IMR-90 (cell line): ENCODE measurements at regions not wholly inside any gene's neighbourhood (a gene's known extent, or its start where the extent isn't known, plus 50 kb on each side); places are given as distances from the start of the nearest gene placed in this dataset.

Source experiments
- ATAC-seq: fragments of 200-7000 bp; cut with Tn5 transposase; 2 replicates; pipeline ENCODE4 v1.9.1; 2020; ENCODE audit warnings: low read depth, mild to moderate bottlenecking, moderate library complexity
- BruUV-seq: library from RNA; stranded (reverse); fragments of 400-500 nt; replicated peaks from 2 replicates; lab custom pipeline; 2021; lab: Mats Ljungman, UMichigan
- CTCF ChIA-PET: fragments of 300-600 bp; formaldehyde crosslinking; extraction: SDS; loops from one replicate; lab custom pipeline; 2021; ENCODE audit warnings: antibody characterized with exemption; lab: Yijun Ruan, JAX
- POLR2A ChIA-PET: fragments of 300-600 bp; sonication (Branson Sonifier 250); formaldehyde crosslinking; loops from one replicate; lab custom pipeline; 2022; ENCODE audit warnings: antibody characterized with exemption; ENCODE audit not compliant: unreplicated experiment; lab: Charles Lee
- DNase-seq: peaks from one replicate; pipeline ENCODE4 v3.0.0; 2013
- H2AFZ ChIP-seq: replicated peaks from 2 replicates; pipeline ENCODE3; 2013; ENCODE audit warnings: low read length, mild to moderate bottlenecking; ENCODE audit not compliant: poor library complexity
- H2AK5ac ChIP-seq: 2 replicates; pipeline ENCODE4 v1.6.1; 2013; ENCODE audit warnings: low read depth, low read length, inconsistent platforms
- H2AK9ac ChIP-seq: replicated peaks from 2 replicates; pipeline ENCODE3; 2013; ENCODE audit warnings: mild to moderate bottlenecking, low read depth, low read length, moderate library complexity; ENCODE audit not compliant: poor library complexity
- H2BK120ac ChIP-seq: 2 replicates; pipeline ENCODE4 v1.6.1; 2013; ENCODE audit warnings: low read depth, low read length, inconsistent platforms
- H2BK15ac ChIP-seq: 3 replicates; pipeline ENCODE4 v1.6.1; 2013; ENCODE audit warnings: low read depth, low read length, inconsistent platforms
- H2BK20ac ChIP-seq: 2 replicates; pipeline ENCODE4 v1.6.1; 2013; ENCODE audit warnings: low read depth, mild to moderate bottlenecking, inconsistent platforms, low read length, moderate library complexity
- H2BK5ac ChIP-seq: 2 replicates; pipeline ENCODE4 v1.6.1; 2013; ENCODE audit warnings: mild to moderate bottlenecking, low read depth, low read length, inconsistent platforms; ENCODE audit not compliant: poor library complexity, severe bottlenecking
- H3K14ac ChIP-seq: replicated peaks from 2 replicates; pipeline ENCODE4 v1.6.1; 2013; ENCODE audit warnings: low read depth, low read length, inconsistent platforms
- H3K18ac ChIP-seq: 2 replicates; pipeline ENCODE4 v1.6.1; 2013; ENCODE audit warnings: low read depth, low read length, control low read depth
- H3K23ac ChIP-seq: 2 replicates; pipeline ENCODE4 v1.6.1; 2013; ENCODE audit warnings: low read depth, low read length, inconsistent platforms
- H3K27ac ChIP-seq: 2 replicates; pipeline ENCODE4 v1.5.1; 2013; ENCODE audit warnings: mild to moderate bottlenecking, control low read depth, low read length; ENCODE audit not compliant: insufficient read depth
- H3K27me3 ChIP-seq: 2 replicates; pipeline ENCODE4 v1.6.1; 2013; ENCODE audit warnings: low read length; ENCODE audit not compliant: control insufficient read depth, insufficient read depth
- H3K36me3 ChIP-seq: 2 replicates; pipeline ENCODE4 v1.6.1; 2013; ENCODE audit warnings: low read length, mixed read lengths; ENCODE audit not compliant: control insufficient read depth, insufficient read depth
- H3K4ac ChIP-seq: 2 replicates; pipeline ENCODE4 v1.6.1; 2013; ENCODE audit warnings: low read depth, low read length, inconsistent platforms
- H3K4me1 ChIP-seq: 2 replicates; pipeline ENCODE4 v1.6.1; 2013; ENCODE audit warnings: low read length, mixed read lengths; ENCODE audit not compliant: control insufficient read depth, insufficient read depth
- H3K4me2 ChIP-seq: 2 replicates; pipeline ENCODE4 v1.6.1; 2013; ENCODE audit warnings: low read depth, mild to moderate bottlenecking, control low read depth, low read length, moderate library complexity
- H3K4me3 ChIP-seq: 2 replicates; pipeline ENCODE4 v1.5.1; 2013; ENCODE audit warnings: low read depth, mild to moderate bottlenecking, control low read depth, low read length, moderate library complexity; ENCODE audit not compliant: insufficient read depth
- H3K56ac ChIP-seq: 2 replicates; pipeline ENCODE4 v1.6.1; 2013; ENCODE audit warnings: low read length, inconsistent platforms; ENCODE audit not compliant: insufficient read depth; ENCODE audit errors: extremely low read depth
- H3K79me1 ChIP-seq, 2 experiments: 2 replicates each; pipeline ENCODE4 v1.6.1; 2013; ENCODE audit warnings: low read length in 2 of 2, inconsistent platforms in 1 of 2, low read depth in 1 of 2
- H3K9ac ChIP-seq: 2 replicates; pipeline ENCODE4 v1.6.1; 2013; ENCODE audit warnings: low read depth, low read length, control low read depth
- H3K9me1 ChIP-seq: 2 replicates; pipeline ENCODE4 v1.6.1; 2013; ENCODE audit warnings: low read length, inconsistent platforms; ENCODE audit not compliant: insufficient read depth
- H3K9me3 ChIP-seq: 2 replicates; pipeline ENCODE4 v1.6.1; 2013; ENCODE audit warnings: low read length; ENCODE audit not compliant: control insufficient read depth, insufficient read depth
- H4K20me1 ChIP-seq: 2 replicates; pipeline ENCODE4 v1.6.1; 2013; ENCODE audit warnings: low read length, inconsistent platforms; ENCODE audit not compliant: insufficient read depth
- H4K5ac ChIP-seq: 2 replicates; pipeline ENCODE4 v1.6.1; 2013; ENCODE audit warnings: mild to moderate bottlenecking, low read depth, low read length, control low read depth
- H4K8ac ChIP-seq, 2 experiments: 2 replicates each; pipeline ENCODE4 v1.6.1; 2013; ENCODE audit warnings: low read depth in 2 of 2, low read length in 2 of 2, control low read depth in 1 of 2, inconsistent platforms in 1 of 2
- H4K91ac ChIP-seq: 2 replicates; pipeline ENCODE4 v1.6.1; 2013; ENCODE audit warnings: low read depth, low read length, inconsistent platforms; ENCODE audit not compliant: insufficient read depth
- BHLHE40 ChIP-seq: fragments of 150-350 bp; IDR thresholded peaks from 2 replicates; pipeline ENCODE4 v1.6.1; 2016; ENCODE audit warnings: mild to moderate bottlenecking, low read depth, low read length
- CEBPB ChIP-seq: IDR thresholded peaks from 2 replicates; pipeline ENCODE4 v1.6.1; 2012; ENCODE audit warnings: low read depth, low read length, improper control_type of control experiment
- CHD1 ChIP-seq: IDR thresholded peaks from 2 replicates; pipeline ENCODE4 v1.6.1; 2012; ENCODE audit warnings: low read depth, low read length, improper control_type of control experiment
- CTCF ChIP-seq: conservative IDR thresholded peaks from 2 replicates; pipeline ENCODE4 v1.5.1; 2012; ENCODE audit warnings: mild to moderate bottlenecking, low read depth, low read length, improper control_type of control experiment
- ELK1 ChIP-seq: fragments of 150-350 bp; IDR thresholded peaks from 2 replicates; pipeline ENCODE4 v1.6.1; 2016; ENCODE audit warnings: low read depth, mild to moderate bottlenecking, low read length, moderate library complexity, borderline replicate concordance
- FOS ChIP-seq: fragments of 150-350 bp; IDR thresholded peaks from 2 replicates; pipeline ENCODE4 v1.6.1; 2016; ENCODE audit warnings: low read depth, low read length
- MAFK ChIP-seq: IDR thresholded peaks from 2 replicates; pipeline ENCODE4 v1.6.1; 2012; ENCODE audit warnings: low read depth, low read length, improper control_type of control experiment
- MAZ ChIP-seq: IDR thresholded peaks from 2 replicates; pipeline ENCODE4 v1.6.1; 2012; ENCODE audit warnings: low read depth, mild to moderate bottlenecking, low read length, improper control_type of control experiment, moderate library complexity, borderline replicate concordance
- MXI1 ChIP-seq: IDR thresholded peaks from 2 replicates; pipeline ENCODE4 v1.6.1; 2012; ENCODE audit warnings: low read depth, mild to moderate bottlenecking, low read length, moderate library complexity, borderline replicate concordance
- NFE2L2 ChIP-seq: fragments of 150-350 bp; IDR thresholded peaks from 2 replicates; pipeline ENCODE4 v1.6.1; 2016; ENCODE audit warnings: low read depth, mild to moderate bottlenecking, low read length
- POLR2A ChIP-seq: IDR thresholded peaks from 2 replicates; pipeline ENCODE4 v1.6.1; 2012; ENCODE audit warnings: mild to moderate bottlenecking, low read depth, low read length
- RAD21 ChIP-seq: IDR thresholded peaks from 2 replicates; pipeline ENCODE4 v1.6.1; 2012; ENCODE audit warnings: low read length, improper control_type of control experiment
- RCOR1 ChIP-seq: IDR thresholded peaks from 2 replicates; pipeline ENCODE4 v1.6.1; 2012; ENCODE audit warnings: mild to moderate bottlenecking, low read length, improper control_type of control experiment; ENCODE audit not compliant: insufficient replicate concordance
- RFX5 ChIP-seq: IDR thresholded peaks from 2 replicates; pipeline ENCODE4 v1.8.0; 2012; ENCODE audit warnings: low read depth, mild to moderate bottlenecking, low read length, moderate library complexity
- SMC3 ChIP-seq: fragments of 150-350 bp; IDR thresholded peaks from 2 replicates; pipeline ENCODE4 v1.6.1; 2016; ENCODE audit warnings: low read depth, mild to moderate bottlenecking, antibody characterized with exemption, low read length, moderate library complexity
- USF2 ChIP-seq: fragments of 150-350 bp; IDR thresholded peaks from 2 replicates; pipeline ENCODE4 v1.6.1; 2017; ENCODE audit warnings: mild to moderate bottlenecking, antibody characterized with exemption, low read length, low read depth
- WGBS, 2 experiments: methylation state at CpG; one replicate each; pipeline versions ENCODE4 v1.1.5 to v1.1.7; 2013; ENCODE audit warnings: missing lambda C conversion rate in 2 of 2; ENCODE audit not compliant: insufficient read length in 1 of 2; ENCODE audit errors: extremely low coverage in 2 of 2; 5-methylcytosine and 5-hydroxymethylcytosine counted together
- dilution Hi-C: fragments of 300-500 bp; cut with HindIII; formaldehyde crosslinking; loops from one replicate; pipeline ENCODE4 v1.14.3; 2018; ENCODE audit warnings: low sequenced_read_pairs; ENCODE audit not compliant: unreplicated experiment
- in situ Hi-C: fragments of 300-500 bp; cut with MboI; formaldehyde crosslinking; loops from 3 replicates; pipeline ENCODE4 v1.14.3; 2019; ENCODE audit warnings: low sequenced_read_pairs, inconsistent platforms, mixed read lengths
- intact Hi-C: fragments of 100-400 bp; cut with micrococcal nuclease; formaldehyde crosslinking; loops from 2 replicates; pipeline ENCODE4 v1.10.0; 2022

GRCh38 chr20:4453359-4453758, 204.3 kb upstream of the ADRA1D start:
- H4K91ac ChIP-seq = no peak overlapping the region
- no CpG with 5 or more reads among the region's 1 CpG for WGBS, 2 experiments
- no peak overlapping the region for H2AK5ac ChIP-seq
- H3K23ac ChIP-seq = no peak overlapping the region
- H2BK120ac ChIP-seq = no peak overlapping the region
- POLR2A ChIA-PET = no interaction called here
- H3K27me3 ChIP-seq = no peaks in the 10 kb centered on the region
- no peak overlapping the region for H2BK15ac ChIP-seq
- no peaks in the 10 kb centered on the region for H3K36me3 ChIP-seq
- peaks cover 6% of the 10 kb centered on the region for H3K4me1 ChIP-seq
- H3K4me3 ChIP-seq = no peak overlapping the region
- H3K79me1 ChIP-seq = no peaks in the 10 kb centered on the region
- no peak overlapping the region for H3K56ac ChIP-seq
- H3K9ac ChIP-seq = no peak overlapping the region
- no peak overlapping the region for H2AK9ac ChIP-seq
- H3K9me1 ChIP-seq = no peaks in the 10 kb centered on the region
- DNase-seq (no peak), ATAC-seq (no peak)
- H3K4me2 ChIP-seq = no peak overlapping the region
- H3K18ac ChIP-seq = no peak overlapping the region
- intact Hi-C loops = no loop called here
- no peaks in the 10 kb centered on the region for H3K9me3 ChIP-seq
- H4K20me1 ChIP-seq = no peaks in the 10 kb centered on the region
- no peak overlapping the region for H2BK20ac ChIP-seq
- CTCF ChIA-PET = no interaction called here
- H4K5ac ChIP-seq = no peak overlapping the region
- H3K14ac ChIP-seq = no peak overlapping the region
- no peak overlapping the region for H2BK5ac ChIP-seq
- no peak overlapping the region for H2AFZ ChIP-seq
- dilution Hi-C loops = no loop called here
- no peak for TF ChIP-seq CEBPB
- no peak for TF ChIP-seq RAD21
- no peak for TF ChIP-seq CTCF
- TF ChIP-seq MAZ = no peak
- TF ChIP-seq MXI1 = no peak
- TF ChIP-seq FOS = no peak
- no peak for TF ChIP-seq MAFK
- TF ChIP-seq RCOR1 = no peak
- TF ChIP-seq ELK1 = no peak
- no peak for TF ChIP-seq USF2
- TF ChIP-seq POLR2A = no peak
- no peak for TF ChIP-seq BHLHE40
- TF ChIP-seq RFX5 = no peak
- no peak for TF ChIP-seq SMC3
- TF ChIP-seq CHD1 = no peak
- no peak for TF ChIP-seq NFE2L2
- in situ Hi-C loops = no loop called here
- no peak overlapping the region for H4K8ac ChIP-seq
- H3K27ac ChIP-seq = no peak overlapping the region
- BruUV-seq = no TSS peak
- no peak overlapping the region for H3K4ac ChIP-seq
